Muscle layer of duodenum (tissue), 2 donors: ENCODE measurements at regions not wholly inside any gene's neighbourhood (a gene's known extent, or its start where the extent isn't known, plus 50 kb on each side); places are given as distances from the start of the nearest gene placed in this dataset.
"Not testable (repeated sequence)": the region's sequence is repeated elsewhere in the genome, so short reads cannot be mapped to it uniquely, and the experiment has no call there.

ENCODE experiments used
- H3K27ac ChIP-seq: one replicate; pipeline ENCODE4 v1.7.0; 2013; ENCODE audit warnings: mild to moderate bottlenecking, low read length
- H3K27me3 ChIP-seq: one replicate; pipeline ENCODE4 v1.7.0; 2013; ENCODE audit warnings: low read depth, mild to moderate bottlenecking, control low read depth, low read length
- H3K36me3 ChIP-seq, 2 donors: one replicate each; pipeline ENCODE4 v1.7.0; 2013; ENCODE audit warnings: low read length in 2 of 2, control low read depth in 1 of 2, mild to moderate bottlenecking in 1 of 2; ENCODE audit not compliant: insufficient read depth in 2 of 2, control insufficient read depth in 1 of 2
- H3K4me1 ChIP-seq, 2 donors: one replicate each; pipeline ENCODE4 v1.7.0; 2013; ENCODE audit warnings: low read length in 2 of 2, mild to moderate bottlenecking in 2 of 2, control low read depth in 1 of 2, moderate library complexity in 1 of 2; ENCODE audit not compliant: insufficient read depth in 2 of 2, control insufficient read depth in 1 of 2
- H3K4me3 ChIP-seq, 2 donors: one replicate each; pipeline ENCODE4 v1.7.0; 2013; ENCODE audit warnings: low read length in 2 of 2, low read depth in 1 of 2, mild to moderate bottlenecking in 1 of 2
- H3K9me3 ChIP-seq, 2 donors: one replicate each; pipeline ENCODE4 v1.7.0; 2013; ENCODE audit warnings: low read length in 2 of 2, control low read depth in 1 of 2, mild to moderate bottlenecking in 1 of 2; ENCODE audit not compliant: control insufficient read depth in 1 of 2
- donor health status: healthy.

GRCh38 chr1:43108080-43108479, 64.0 kb downstream of the EBNA1BP2 start:
- Histone ChIP-seq H3K4me1 (no peaks in the 10 kb centered on the region), H3K4me3 (no peak overlapping the region), H3K27me3 (no peaks in the 10 kb centered on the region), H3K36me3 (no peaks in the 10 kb centered on the region), H3K9me3 (peaks cover 0 to 5% of the 10 kb centered on the region in 2 donors), H3K27ac (no peak overlapping the region)

GRCh38 chr1:43107664-43108063, 64.4 kb downstream of the EBNA1BP2 start:
- no peaks in the 10 kb centered on the region for H3K36me3 ChIP-seq
- H3K9me3 ChIP-seq = peaks cover 0 to 5% of the 10 kb centered on the region in 2 donors
- H3K4me1 ChIP-seq = no peaks in the 10 kb centered on the region
- no peak overlapping the region for H3K4me3 ChIP-seq
- no peaks in the 10 kb centered on the region for H3K27me3 ChIP-seq
- H3K27ac ChIP-seq = no peak overlapping the region

- Histone ChIP-seq H3K4me1 (no peaks in the 10 kb centered on the region), H3K36me3 (no peaks in the 10 kb centered on the region), H3K9me3 (no peaks in the 10 kb centered on the region), H3K4me3 (no peak overlapping the region), H3K27ac (no peak overlapping the region), H3K27me3 (no peaks in the 10 kb centered on the region)
Measured at GRCh38 chr1:43104027-43104763, 67.9 kb downstream of the EBNA1BP2 start.

- no peak overlapping the region for H3K27ac ChIP-seq
- no peaks in the 10 kb centered on the region for H3K36me3 ChIP-seq
- H3K27me3 ChIP-seq = no peaks in the 10 kb centered on the region
- no peaks in the 10 kb centered on the region for H3K4me1 ChIP-seq
- no peaks in the 10 kb centered on the region for H3K9me3 ChIP-seq
- no peak overlapping the region for H3K4me3 ChIP-seq
Measured at GRCh38 chr1:43101061-43101460, 71.0 kb downstream of the EBNA1BP2 start.

- Histone ChIP-seq H3K9me3 (no peaks in the 10 kb centered on the region), H3K4me1 (no peaks in the 10 kb centered on the region), H3K4me3 (no peak overlapping the region), H3K27me3 (no peaks in the 10 kb centered on the region), H3K27ac (no peak overlapping the region), H3K36me3 (no peaks in the 10 kb centered on the region)
Measured at GRCh38 chr1:43098200-43098599, 73.9 kb downstream of the EBNA1BP2 start.

- H3K27ac ChIP-seq, H3K4me1 ChIP-seq, H3K27me3 ChIP-seq, H3K9me3 ChIP-seq, H3K4me3 ChIP-seq, H3K36me3 ChIP-seq: not testable (repeated sequence)
Measured at GRCh38 chr1:43096528-43096927, 75.6 kb downstream of the EBNA1BP2 start.

GRCh38 chr1:43090812-43091211, 81.3 kb downstream of the EBNA1BP2 start:
- H3K4me1 ChIP-seq, H3K27ac ChIP-seq, H3K36me3 ChIP-seq, H3K9me3 ChIP-seq, H3K27me3 ChIP-seq, H3K4me3 ChIP-seq: not testable (repeated sequence)

- not testable (repeated sequence) for H3K36me3 ChIP-seq, H3K9me3 ChIP-seq
Measured at GRCh38 chr1:43090157-43090556, 81.9 kb downstream of the EBNA1BP2 start.

GRCh38 chr1:43083375-43083891, 88.7 kb downstream of the EBNA1BP2 start:
- no peaks in the 10 kb centered on the region for H3K36me3 ChIP-seq

More at GRCh38 chr1:43090157-43090556, 81.9 kb downstream of the EBNA1BP2 start:
- H3K4me3 ChIP-seq, H3K4me1 ChIP-seq, H3K27me3 ChIP-seq, H3K27ac ChIP-seq: not testable (repeated sequence)

GRCh38 chr1:43082740-43083139, 89.3 kb downstream of the EBNA1BP2 start:
- Histone ChIP-seq H3K27ac (no peak overlapping the region), H3K27me3 (no peaks in the 10 kb centered on the region), H3K36me3 (no peaks in the 10 kb centered on the region), H3K4me3 (no peak overlapping the region), H3K9me3 (no peaks in the 10 kb centered on the region), H3K4me1 (no peaks in the 10 kb centered on the region)

More at GRCh38 chr1:43083375-43083891, 88.7 kb downstream of the EBNA1BP2 start:
- Histone ChIP-seq H3K27me3 (no peaks in the 10 kb centered on the region), H3K27ac (no peak overlapping the region), H3K4me1 (no peaks in the 10 kb centered on the region), H3K9me3 (no peaks in the 10 kb centered on the region), H3K4me3 (no peak overlapping the region)

GRCh38 chr1:43077273-43077672, 94.8 kb downstream of the EBNA1BP2 start:
- no peaks in the 10 kb centered on the region for H3K27me3 ChIP-seq
- H3K36me3 ChIP-seq = no peaks in the 10 kb centered on the region
- no peak overlapping the region for H3K4me3 ChIP-seq
- H3K27ac ChIP-seq = no peak overlapping the region
- H3K4me1 ChIP-seq = no peaks in the 10 kb centered on the region
- H3K9me3 ChIP-seq = no peaks in the 10 kb centered on the region

GRCh38 chr1:43074709-43075108, 97.4 kb downstream of the EBNA1BP2 start:
- Histone ChIP-seq H3K36me3 (no peaks in the 10 kb centered on the region), H3K4me3 (no peak overlapping the region), H3K27me3 (no peaks in the 10 kb centered on the region), H3K9me3 (no peaks in the 10 kb centered on the region), H3K27ac (no peak overlapping the region), H3K4me1 (peaks cover 0 to 3% of the 10 kb centered on the region in 2 donors)
